Karpas-422 (cell line): ENCODE measurements at regions not wholly inside any gene's neighbourhood (a gene's known extent, or its start where the extent isn't known, plus 50 kb on each side); places are given as distances from the start of the nearest gene placed in this dataset.

Experiments used
- DNase-seq: peaks from one replicate; pipeline ENCODE4 v3.0.0-alpha.2; 2015
- H2AFZ ChIP-seq: fragments of 200-600 bp; sonication (generic); 2 replicates; pipeline ENCODE4 v1.6.1; 2014; ENCODE audit warnings: antibody characterized with exemption, low read length, mixed read lengths
- H3K27ac ChIP-seq: fragments of 200-600 bp; sonication (generic); 2 replicates; pipeline ENCODE4 v1.5.1; 2014; ENCODE audit warnings: mild to moderate bottlenecking, low read length, moderate library complexity
- H3K27me3 ChIP-seq: fragments of 200-600 bp; sonication (generic); 2 replicates; pipeline ENCODE4 v1.6.1; 2014; ENCODE audit warnings: low read length, mixed read lengths
- H3K36me3 ChIP-seq: fragments of 200-600 bp; sonication (generic); 2 replicates; pipeline ENCODE4 v1.6.1; 2014; ENCODE audit warnings: low read length, mixed read lengths; ENCODE audit not compliant: insufficient read depth
- H3K4me1 ChIP-seq: fragments of 200-600 bp; sonication (generic); 2 replicates; pipeline ENCODE4 v1.6.1; 2014; ENCODE audit warnings: mild to moderate bottlenecking, low read length, mixed read lengths
- H3K4me2 ChIP-seq: fragments of 200-600 bp; sonication (generic); 2 replicates; pipeline ENCODE4 v1.6.1; 2014; ENCODE audit warnings: low read length, low read depth, mild to moderate bottlenecking; ENCODE audit not compliant: poor library complexity, severe bottlenecking
- H3K4me3 ChIP-seq: fragments of 200-600 bp; sonication (generic); 2 replicates; pipeline ENCODE4 v1.5.1; 2014; ENCODE audit warnings: mild to moderate bottlenecking, antibody characterized with exemption, low read length, mixed read lengths
- H3K79me2 ChIP-seq: fragments of 200-600 bp; sonication (generic); 2 replicates; pipeline ENCODE4 v1.6.1; 2014; ENCODE audit warnings: mild to moderate bottlenecking, low read length, mixed read lengths
- H3K9ac ChIP-seq: fragments of 200-600 bp; sonication (generic); 2 replicates; pipeline ENCODE4 v1.6.0; 2014; ENCODE audit warnings: low read length
- H3K9me2 ChIP-seq: fragments of 200-600 bp; sonication (generic), shearing (Covaris generic); replicated peaks from 2 replicates; pipeline ENCODE4 v1.6.0; 2014; ENCODE audit warnings: mild to moderate bottlenecking, low read length, moderate library complexity; ENCODE audit not compliant: insufficient read depth
- H3K9me3 ChIP-seq: fragments of 300-700, 200-600 bp; sonication (generic); 2 replicates; pipeline ENCODE4 v1.6.1; 2014; ENCODE audit warnings: low read length, mixed read lengths
- H4K20me1 ChIP-seq: fragments of 200-600 bp; sonication (generic); 2 replicates; pipeline ENCODE4 v1.6.1; 2014; ENCODE audit warnings: mild to moderate bottlenecking, antibody characterized with exemption, low read length, low read depth; ENCODE audit not compliant: insufficient read depth

DNA sequence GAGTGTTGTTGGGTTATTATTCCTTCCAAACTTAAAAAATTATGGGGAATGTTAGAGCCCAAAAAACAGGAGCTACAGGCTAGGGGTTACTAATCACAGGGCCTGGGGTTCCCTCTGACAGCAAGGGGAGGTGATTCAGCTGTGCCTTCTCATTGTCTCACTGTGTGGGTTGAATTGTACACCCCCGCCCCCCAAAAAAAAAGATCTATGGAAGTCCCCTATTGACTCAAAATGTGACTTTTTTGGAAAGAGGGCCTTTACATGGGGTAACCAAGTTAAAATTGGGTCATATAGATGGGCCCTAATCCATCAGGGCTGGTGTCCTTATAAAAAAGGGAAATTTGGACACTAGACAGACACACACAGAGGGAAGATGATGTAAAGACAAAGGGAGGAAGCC is 190.2 kb downstream of the SOX9 start:
- no peak for DNase-seq
- H3K79me2 ChIP-seq: no peaks in the 10 kb centered on the region
- H3K9ac ChIP-seq: no peak overlapping the region
- no peaks in the 10 kb centered on the region for H3K9me2 ChIP-seq
- H3K27ac ChIP-seq: no peak overlapping the region
- no peaks in the 10 kb centered on the region for H4K20me1 ChIP-seq
- H3K9me3 ChIP-seq: no peaks in the 10 kb centered on the region
- H3K4me2 ChIP-seq: no peak overlapping the region
- peaks cover 35% of the 10 kb centered on the region for H3K4me1 ChIP-seq
- H3K27me3 ChIP-seq: no peaks in the 10 kb centered on the region; the same call in 1 of the 2 replicates
- H2AFZ ChIP-seq: no peak overlapping the region
- H3K4me3 ChIP-seq: no peak overlapping the region
- no peaks in the 10 kb centered on the region for H3K36me3 ChIP-seq

DNA sequence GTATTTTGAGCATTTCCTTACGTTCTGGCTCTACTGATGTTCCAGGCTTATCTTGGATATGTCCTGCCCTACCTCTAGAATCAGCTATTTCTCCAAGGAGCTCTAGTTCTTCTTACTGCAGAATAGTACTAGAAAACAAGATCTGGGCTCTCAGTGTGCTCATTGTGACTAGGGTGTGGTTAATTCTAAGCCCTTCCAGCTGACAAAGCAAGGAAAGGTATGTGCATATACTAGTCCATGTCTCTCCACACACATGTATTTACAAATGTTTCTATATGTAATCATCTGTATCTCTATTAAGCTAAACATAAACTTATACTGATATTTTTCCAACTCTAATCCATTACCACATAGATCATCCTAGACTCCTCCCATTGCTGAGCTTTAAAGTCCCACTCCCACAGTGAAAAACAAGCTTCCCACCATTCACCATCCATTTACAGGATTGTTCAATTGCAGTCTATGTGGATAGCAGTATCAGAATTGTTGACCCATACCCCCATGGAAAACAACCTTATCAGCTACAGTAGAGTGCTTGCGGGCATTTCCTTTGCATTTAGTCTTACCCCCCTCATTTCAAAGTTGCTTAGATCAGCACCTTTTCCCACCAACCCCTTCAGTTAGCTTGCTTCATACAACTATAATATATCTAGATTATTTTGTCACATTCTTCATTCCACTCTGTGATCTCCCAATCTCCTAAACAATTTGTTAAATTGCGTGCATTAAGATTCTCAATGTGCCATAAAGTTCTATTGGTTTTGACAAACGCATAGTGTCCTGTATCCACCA is 194.5 kb downstream of the SOX9 start:
- Histone ChIP-seq H3K4me3 (no peak overlapping the region), H3K36me3 (no peaks in the 10 kb centered on the region), H3K9ac (no peak overlapping the region), H3K9me2 (no peaks in the 10 kb centered on the region), H3K27ac (no peak overlapping the region), H2AFZ (no peak overlapping the region), H3K79me2 (no peaks in the 10 kb centered on the region), H3K9me3 (no peaks in the 10 kb centered on the region), H3K4me2 (no peak overlapping the region), H4K20me1 (no peaks in the 10 kb centered on the region), H3K27me3 (no peaks in the 10 kb centered on the region), H3K4me1 (peaks cover 20% of the 10 kb centered on the region)
- no peak for DNase-seq

DNA sequence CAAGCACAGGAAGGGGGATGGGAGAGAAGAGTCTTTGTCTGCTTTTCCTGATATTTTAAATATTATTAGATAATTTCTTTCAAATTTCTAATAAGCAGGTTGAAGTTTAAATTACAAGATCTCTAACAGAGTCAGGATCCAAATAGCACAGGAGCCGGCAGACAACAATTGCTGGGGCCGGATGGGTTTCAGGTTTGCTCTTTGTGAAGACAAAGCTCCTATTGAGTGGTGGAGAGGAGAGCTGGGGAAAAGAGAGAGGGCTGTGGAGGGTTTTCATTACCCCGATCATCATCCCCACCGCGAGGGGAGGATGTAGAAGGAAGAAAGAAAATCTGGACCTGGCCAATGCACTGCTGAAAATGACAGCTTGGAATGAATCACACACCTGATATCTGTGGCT is 197.3 kb downstream of the SOX9 start:
- no peaks in the 10 kb centered on the region for H3K79me2 ChIP-seq
- peaks cover 21% of the 10 kb centered on the region for H3K4me1 ChIP-seq
- H3K4me2 ChIP-seq: peak overlapping the region; percentile 71
- H3K36me3 ChIP-seq: no peaks in the 10 kb centered on the region; the same call in 1 of the 2 replicates
- no peaks in the 10 kb centered on the region for H3K27me3 ChIP-seq
- no peaks in the 10 kb centered on the region for H3K9me3 ChIP-seq
- peak overlapping the region; percentile 37 for H3K4me3 ChIP-seq
- no peaks in the 10 kb centered on the region for H3K9me2 ChIP-seq
- no peak for DNase-seq
- H3K9ac ChIP-seq: peak overlapping the region; percentile 44; the same call in 1 of the 2 replicates
- H3K27ac ChIP-seq: no peak overlapping the region; the same call in 1 of the 2 replicates
- no peaks in the 10 kb centered on the region for H4K20me1 ChIP-seq
- no peak overlapping the region for H2AFZ ChIP-seq

GRCh38 chr17:72321896-72322295 is 201.1 kb downstream of the SOX9 start:
- Histone ChIP-seq H3K4me3 (no peak overlapping the region), H3K27ac (no peak overlapping the region), H4K20me1 (no peaks in the 10 kb centered on the region), H3K4me1 (peaks cover 13% of the 10 kb centered on the region), H3K9me3 (no peaks in the 10 kb centered on the region), H3K9me2 (no peaks in the 10 kb centered on the region), H3K79me2 (no peaks in the 10 kb centered on the region), H3K36me3 (no peaks in the 10 kb centered on the region; the same call in 1 of the 2 replicates), H2AFZ (no peak overlapping the region), H3K27me3 (no peaks in the 10 kb centered on the region), H3K4me2 (no peak overlapping the region), H3K9ac (no peak overlapping the region)
- DNase-seq: no peak

- H3K9ac ChIP-seq: no peak overlapping the region
- no peak for DNase-seq
- H3K4me2 ChIP-seq: no peak overlapping the region
- no peaks in the 10 kb centered on the region for H3K4me1 ChIP-seq
- H2AFZ ChIP-seq: no peak overlapping the region
- H3K4me3 ChIP-seq: no peak overlapping the region
- no peaks in the 10 kb centered on the region for H3K79me2 ChIP-seq
- H4K20me1 ChIP-seq: no peaks in the 10 kb centered on the region
- no peaks in the 10 kb centered on the region for H3K36me3 ChIP-seq
- no peaks in the 10 kb centered on the region; the same call in 1 of the 2 replicates for H3K27me3 ChIP-seq
- H3K27ac ChIP-seq: no peak overlapping the region
- no peaks in the 10 kb centered on the region for H3K9me3 ChIP-seq
- H3K9me2 ChIP-seq: no peaks in the 10 kb centered on the region
Measured at GRCh38 chr17:72332367-72332766, 211.5 kb downstream of the SOX9 start.

- H3K9me2 ChIP-seq: no peaks in the 10 kb centered on the region
- H3K4me1 ChIP-seq: peaks cover 5% of the 10 kb centered on the region; the same call in 1 of the 2 replicates
- H3K9me3 ChIP-seq: no peaks in the 10 kb centered on the region
- no peaks in the 10 kb centered on the region for H4K20me1 ChIP-seq
- H3K36me3 ChIP-seq: no peaks in the 10 kb centered on the region
- no peak overlapping the region for H2AFZ ChIP-seq
- no peak overlapping the region for H3K4me3 ChIP-seq
- H3K27ac ChIP-seq: no peak overlapping the region
- no peaks in the 10 kb centered on the region for H3K79me2 ChIP-seq
- no peak overlapping the region for H3K9ac ChIP-seq
- no peaks in the 10 kb centered on the region; the same call in 1 of the 2 replicates for H3K27me3 ChIP-seq
- no peak for DNase-seq
- H3K4me2 ChIP-seq: no peak overlapping the region
Measured at GRCh38 chr17:72333570-72333969, 212.8 kb downstream of the SOX9 start.

DNA sequence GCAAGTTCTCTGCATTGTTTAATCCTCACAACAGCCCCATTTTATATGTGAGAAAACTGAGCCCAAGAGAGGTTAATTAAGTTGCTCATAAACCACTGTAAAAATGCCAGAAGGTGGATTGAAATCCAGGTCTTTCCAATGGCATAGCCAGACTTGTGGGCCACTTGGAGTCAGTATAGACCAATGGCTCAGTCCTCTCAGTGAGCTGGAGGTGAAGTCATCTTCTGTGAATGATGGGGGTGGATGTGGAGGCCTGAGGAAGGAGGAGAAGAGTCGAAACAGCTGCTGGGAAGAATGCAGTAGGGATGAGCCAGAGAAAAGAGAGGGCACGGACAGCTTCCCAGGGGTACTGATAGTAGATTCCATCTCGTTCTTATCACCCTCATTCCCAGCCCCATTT is 213.4 kb downstream of the SOX9 start:
- Histone ChIP-seq H3K36me3 (no peaks in the 10 kb centered on the region), H2AFZ (no peak overlapping the region), H3K4me3 (no peak overlapping the region), H3K9me3 (no peaks in the 10 kb centered on the region), H3K9ac (no peak overlapping the region), H3K4me2 (no peak overlapping the region), H3K9me2 (no peaks in the 10 kb centered on the region), H3K27ac (no peak overlapping the region), H3K27me3 (no peaks in the 10 kb centered on the region; the same call in 1 of the 2 replicates), H3K4me1 (peaks cover 10% of the 10 kb centered on the region), H3K79me2 (no peaks in the 10 kb centered on the region), H4K20me1 (no peaks in the 10 kb centered on the region)
- no peak for DNase-seq

DNA sequence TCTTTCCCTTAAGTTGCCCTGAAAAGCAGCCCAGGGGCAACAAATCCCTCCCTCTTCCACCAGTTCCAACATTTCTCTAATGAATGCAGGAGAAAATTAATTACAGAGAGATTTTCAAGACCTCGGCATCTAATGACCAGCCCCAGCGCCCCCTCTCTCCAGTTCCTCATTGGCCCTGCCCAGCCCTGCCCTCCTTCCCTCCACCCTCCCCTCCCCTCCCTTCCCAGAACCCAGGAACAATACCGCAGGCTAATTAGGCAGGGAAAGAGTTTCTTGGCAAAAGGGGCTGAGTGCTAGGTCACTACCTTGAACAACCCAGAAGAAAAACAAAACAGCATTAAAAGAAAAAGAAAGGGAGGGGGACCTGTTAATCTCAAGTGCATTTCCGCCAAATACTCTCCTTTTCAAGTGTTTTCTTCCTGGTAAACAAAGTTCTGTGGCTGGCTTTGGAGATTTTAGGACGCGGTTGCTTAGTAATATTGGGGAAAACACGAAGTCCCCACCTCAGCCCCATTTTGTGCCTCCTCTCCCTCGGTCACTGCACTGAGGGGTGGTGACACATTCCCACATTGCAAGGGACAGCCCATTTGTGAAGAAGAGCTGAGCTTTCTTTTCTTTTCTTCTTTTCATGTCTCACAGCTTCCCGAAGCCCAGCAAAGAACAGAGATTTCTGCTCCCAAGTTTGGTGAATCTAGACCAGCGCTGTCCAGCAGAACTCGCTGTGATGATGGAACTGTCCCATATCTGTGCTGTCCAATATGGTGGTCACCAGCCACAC is 215.4 kb downstream of the SOX9 start:
- Histone ChIP-seq H3K4me2 (no peak overlapping the region), H3K36me3 (no peaks in the 10 kb centered on the region), H3K4me1 (peaks cover 14% of the 10 kb centered on the region), H3K27me3 (no peaks in the 10 kb centered on the region; the same call in 1 of the 2 replicates), H3K4me3 (no peak overlapping the region), H3K27ac (no peak overlapping the region), H4K20me1 (no peaks in the 10 kb centered on the region), H3K9ac (no peak overlapping the region), H2AFZ (no peak overlapping the region), H3K79me2 (no peaks in the 10 kb centered on the region), H3K9me3 (no peaks in the 10 kb centered on the region), H3K9me2 (no peaks in the 10 kb centered on the region)
- no peak for DNase-seq
